Renal pelvis (tissue), 1 donor: ENCODE measurements at regions not wholly inside any gene's neighbourhood (a gene's known extent, or its start where the extent isn't known, plus 50 kb on each side); places are given as distances from the start of the nearest gene placed in this dataset.
A peak's percentile ranks its signal among the peaks of the same experiment; 100 is the strongest.

Source experiments
- DNase-seq: peaks from one replicate; pipeline ENCODE4 v3.0.0-alpha.2; 2013

DNA sequence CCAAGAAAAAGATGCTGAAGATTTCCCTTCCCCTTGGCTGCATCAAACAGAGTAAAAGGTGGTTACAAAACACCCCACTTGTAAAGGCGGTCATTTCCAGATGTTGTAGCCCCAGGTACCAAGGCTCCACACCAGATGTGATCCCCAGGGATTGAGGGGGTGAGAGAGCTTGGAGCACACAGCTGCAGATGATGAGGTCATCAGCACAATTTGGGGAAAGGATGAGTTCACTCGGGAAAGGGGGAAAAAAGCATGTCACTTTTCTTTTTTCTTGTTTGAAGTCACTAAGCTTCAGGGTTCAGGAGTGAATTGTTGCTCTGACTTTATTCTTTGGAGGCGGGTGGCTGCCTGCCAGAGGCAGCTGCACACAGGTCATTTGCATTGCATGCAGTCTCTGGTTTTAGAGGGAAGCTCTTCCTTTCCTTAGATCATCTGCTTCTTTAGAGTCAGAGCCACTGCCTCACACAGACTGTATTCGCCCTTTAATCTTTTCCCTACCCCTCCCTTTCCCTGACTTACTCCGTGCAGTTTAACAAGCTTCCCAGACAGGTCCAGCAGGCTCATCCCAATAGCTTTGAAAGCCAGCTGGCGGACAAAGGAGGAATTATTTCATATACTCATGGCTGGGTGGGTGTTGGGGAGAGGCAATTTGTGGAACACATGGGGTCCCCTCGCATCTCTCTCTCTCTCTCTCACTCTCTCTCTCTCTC is 409.3 kb upstream of the SLC24A2 start:
- DNase-seq, result no peak

DNA sequence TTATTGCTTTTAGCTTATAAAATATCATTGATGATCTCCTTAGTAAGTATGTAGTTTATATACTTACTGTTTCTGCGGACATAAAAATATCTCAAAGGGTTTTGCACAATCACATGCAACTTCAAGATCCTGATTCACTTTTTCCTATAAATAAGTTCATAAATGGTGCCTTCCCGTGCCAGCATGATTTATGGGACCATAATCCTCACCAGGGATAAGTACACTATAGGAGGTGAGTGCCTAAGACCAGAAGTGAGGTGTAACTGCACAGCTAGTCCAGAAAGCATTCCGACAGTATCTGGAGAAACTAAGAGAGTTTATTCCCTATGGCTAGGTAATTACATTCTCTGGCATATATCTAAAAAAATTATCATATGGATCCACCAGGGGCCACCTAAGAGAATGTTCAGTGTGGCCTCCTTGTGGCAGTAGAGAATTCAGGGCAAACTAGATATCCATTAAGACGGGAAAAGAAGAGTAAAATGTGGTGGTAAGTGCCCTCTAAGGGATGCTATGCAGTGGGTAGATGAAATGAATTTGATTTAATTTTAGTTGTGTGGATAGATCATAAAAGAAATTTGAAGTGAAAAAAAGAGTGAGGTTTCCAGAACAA is 402.5 kb upstream of the SLC24A2 start:
- DNase-seq, result no peak

DNA sequence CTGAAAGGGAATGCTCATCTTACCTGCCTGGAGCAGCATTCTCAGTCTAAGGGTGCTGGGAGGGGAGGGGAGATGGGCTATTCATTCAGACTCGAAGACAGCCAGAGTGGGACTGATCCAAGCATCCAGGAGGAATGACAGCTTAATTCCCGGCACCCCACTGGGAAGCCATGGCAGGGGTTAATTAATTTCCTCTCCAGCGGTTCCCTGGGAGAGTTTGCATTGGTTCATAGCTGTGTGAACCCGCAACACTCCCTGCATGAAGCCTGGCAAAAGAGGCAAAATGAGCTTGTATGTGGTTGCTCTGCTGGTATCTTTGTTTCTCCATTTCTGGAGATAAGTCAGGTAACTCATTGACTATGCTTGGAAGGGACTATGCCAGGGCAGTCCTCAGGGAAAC is 401.0 kb upstream of the SLC24A2 start:
- DNase-seq, result no peak

DNA sequence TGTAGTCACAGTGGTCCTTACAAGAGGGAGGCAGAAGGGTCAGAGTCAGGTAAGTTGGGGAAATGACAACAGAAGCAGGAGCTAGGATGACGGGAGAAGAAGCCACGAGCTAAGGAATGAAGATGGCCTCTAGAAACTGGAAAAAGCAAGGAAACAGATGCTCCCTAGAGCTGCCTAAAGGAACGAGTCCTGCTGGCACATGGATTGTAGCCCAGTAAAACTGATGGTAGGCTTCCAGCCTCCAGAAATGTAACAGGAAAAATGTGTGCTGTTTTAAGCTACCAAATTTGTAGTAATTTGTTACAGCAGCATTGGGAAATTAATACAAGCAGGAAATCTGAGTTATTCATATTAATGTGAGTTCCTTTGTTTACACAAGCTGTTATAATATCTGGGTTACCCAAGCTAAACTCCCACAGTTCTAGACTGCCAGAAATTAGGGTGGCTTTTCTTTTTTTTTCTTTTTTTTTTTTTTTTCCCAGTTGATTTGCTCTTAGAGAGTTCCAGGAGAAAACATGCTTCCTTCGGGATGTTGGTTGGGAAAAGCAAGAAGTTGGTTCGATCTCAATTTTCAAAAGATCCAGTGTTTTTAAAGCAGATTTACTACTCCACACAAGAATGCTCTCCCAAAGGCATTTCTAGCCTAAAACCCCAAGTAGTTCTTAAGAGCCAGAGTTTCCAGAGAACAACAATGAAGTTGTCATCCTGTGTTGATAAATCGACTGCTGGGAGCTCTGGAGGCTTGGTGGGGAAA is 400.0 kb upstream of the SLC24A2 start:
- no peak for DNase-seq

DNA sequence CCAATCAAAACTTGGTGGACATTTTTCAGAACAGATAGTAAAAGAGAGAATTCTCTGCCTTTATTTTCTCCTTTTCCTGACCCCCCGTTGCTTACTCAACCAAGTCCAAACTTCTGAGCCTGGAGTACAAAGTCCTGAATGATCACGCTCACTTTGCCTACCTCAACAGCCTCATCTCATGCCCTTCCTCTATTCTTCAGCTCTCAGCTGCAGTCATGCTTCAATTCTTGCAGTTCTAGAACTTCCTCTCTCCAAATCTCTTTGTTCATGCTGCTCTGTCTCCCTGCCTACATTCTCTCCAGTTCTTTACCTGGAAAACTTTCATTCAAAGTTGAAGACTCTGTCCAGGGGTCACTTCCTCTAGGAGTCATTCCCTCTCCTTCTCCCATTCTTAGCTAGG is 398.5 kb upstream of the SLC24A2 start:
- no peak for DNase-seq

DNA sequence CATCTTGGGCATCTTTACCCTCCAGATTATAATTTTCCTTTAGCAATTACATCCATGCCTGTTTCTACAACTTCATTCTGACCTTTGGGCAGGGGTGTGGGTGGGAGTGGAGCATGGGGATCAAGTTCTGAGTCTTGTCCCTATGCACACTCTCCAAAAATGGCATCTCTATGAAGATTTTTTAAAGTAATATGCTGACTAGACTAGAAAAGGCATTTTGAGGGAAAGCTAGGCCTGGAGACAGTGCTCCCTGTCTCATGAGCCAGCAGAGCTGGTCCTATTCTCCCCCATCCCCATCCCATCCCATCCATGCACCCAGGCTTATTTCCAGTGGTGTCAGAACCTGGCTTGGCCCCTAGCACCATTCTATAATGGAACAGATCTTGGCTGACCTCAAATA is 398.0 kb upstream of the SLC24A2 start:
- no peak for DNase-seq

DNA sequence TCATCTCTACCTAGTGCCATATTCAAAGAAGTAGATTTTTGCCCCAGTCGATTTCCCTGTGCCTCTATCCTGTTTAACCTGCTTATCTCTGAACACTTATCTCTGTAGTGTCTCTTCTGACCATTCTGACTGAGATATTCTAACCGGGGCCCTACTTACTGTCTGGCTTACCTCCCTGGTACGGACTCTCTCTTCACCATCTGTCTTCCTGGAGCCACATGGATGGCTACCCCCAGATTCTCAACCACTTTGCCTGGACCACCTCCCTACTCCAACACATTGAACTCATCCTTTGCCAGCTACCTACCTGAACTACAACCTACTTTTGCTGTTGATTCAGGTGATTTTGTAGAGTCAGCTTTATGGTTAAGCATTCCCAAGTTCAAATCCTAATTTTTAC is 397.4 kb upstream of the SLC24A2 start:
- DNase-seq, result no peak

DNA sequence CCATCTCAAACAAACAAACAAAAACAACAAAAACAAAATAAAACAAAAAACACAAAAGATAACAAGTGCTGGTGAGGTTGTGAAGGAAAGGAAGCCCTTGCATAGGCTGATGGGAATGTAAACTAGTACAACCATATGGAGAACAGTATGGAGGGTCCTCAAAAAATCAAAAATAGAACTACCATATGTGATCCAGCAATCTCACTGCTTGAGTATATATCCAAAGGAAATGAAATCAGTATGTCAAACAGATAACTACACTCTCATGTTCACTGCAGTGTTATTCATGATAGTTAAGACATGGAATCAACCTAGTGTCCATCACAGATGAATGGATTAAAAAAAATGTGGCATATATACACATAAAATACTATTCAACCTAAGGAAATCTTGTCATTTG is 395.7 kb upstream of the SLC24A2 start:
- no peak for DNase-seq

DNA sequence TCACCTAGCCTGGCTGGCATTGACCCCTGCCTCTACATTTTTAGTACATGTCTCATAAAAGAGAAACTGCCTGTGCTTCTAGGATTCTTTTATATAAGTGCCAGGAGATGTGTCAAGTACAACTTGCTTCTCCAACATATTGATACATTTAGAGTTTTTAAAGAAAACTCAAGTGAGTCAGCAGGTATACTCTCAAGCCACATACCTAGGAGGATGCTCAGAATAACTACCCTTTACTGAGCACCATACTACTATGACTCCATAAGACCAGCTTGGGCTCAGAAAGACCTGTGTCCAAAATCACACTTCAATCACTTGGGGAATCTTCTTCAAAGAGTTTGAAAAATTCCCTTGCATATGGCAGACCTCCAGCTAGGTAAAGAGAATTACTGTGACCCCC is 389.8 kb upstream of the SLC24A2 start:
- DNase-seq, result no peak

DNA sequence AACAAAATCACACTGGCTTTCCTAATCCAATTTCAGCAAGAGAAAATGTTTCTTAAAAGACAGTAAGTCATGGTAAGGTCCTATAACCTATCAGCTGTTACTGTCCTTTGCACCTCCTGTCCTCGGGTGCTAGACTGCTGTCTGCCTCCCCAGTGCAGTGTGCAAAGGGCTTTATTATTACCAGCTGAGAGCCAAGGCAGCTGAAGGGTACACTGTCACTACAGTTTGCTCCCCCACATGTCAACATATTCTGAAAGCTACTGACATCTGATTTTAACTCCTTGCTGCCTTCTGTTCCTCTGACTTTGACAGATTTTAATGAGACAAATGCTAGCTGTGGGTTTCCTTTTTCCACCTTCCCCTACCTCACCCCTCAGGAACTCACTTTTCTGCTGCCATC is 389.4 kb upstream of the SLC24A2 start:
- no peak for DNase-seq

DNA sequence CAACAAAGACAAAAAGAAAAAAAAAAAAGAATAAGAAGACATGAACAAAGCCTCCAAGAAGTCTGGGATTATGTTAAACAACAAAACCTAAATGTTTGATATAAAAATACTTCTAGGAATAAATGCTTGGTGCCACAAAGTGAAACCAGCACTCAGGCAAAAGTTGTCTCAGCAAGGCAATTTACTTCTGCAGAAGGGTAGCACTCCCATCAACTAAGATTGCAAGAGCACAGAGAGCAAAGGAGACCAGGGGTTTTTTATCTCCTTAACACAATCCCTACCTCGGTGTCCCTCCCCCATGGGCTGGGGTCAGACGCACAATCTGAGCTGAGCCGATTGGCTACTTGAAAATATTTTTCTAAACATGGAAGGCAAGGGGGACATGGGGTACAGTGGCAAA is 381.3 kb upstream of the SLC24A2 start:
- DNase-seq, result no peak

DNA sequence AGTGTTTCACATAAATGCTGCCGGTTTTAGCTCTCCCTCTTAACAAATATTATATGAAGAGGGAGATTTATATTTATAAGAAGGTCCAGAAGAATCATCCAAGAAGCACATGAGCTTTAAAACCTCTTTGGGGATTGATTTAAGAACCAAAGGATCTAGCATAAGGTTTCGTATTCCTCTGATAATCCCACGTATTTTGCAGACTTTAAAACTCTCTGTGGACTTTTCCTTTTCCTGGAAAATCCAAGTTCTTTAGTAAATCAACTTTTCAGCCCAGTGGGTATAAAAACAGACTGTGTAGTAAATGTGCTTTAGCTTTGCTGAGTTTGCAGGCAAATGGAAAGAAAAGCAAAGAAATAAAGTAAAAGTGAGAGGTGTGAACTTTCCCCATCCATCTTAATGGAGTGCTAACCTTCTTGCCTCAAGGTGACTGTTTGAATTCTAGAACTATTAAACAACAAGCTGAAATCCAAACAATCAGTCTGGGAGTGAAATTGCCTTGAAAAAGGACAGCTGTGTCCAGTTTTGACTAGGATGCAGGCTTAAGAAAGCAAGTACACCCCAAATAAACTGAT is 363.4 kb upstream of the SLC24A2 start:
- DNase-seq, result peak; percentile 50

DNA sequence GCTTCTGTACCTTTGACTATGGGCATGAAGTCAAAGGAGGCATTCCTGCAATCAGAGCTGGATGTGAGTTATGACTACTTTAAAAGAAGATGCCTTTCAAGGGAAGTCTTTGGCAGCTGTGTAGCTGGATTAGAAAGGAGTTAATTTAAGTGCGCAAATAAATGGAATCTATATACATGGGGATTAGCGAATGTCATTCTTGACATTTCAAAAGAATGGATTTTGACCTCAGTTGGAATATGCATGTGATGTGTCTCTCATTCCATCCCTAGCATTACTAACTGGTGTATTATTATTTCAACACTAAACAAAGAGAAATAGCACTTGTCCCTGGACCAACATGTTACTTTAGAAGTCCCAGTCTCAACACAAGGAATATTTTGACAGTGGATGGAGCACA is 359.6 kb upstream of the SLC24A2 start:
- DNase-seq, result no peak

DNA sequence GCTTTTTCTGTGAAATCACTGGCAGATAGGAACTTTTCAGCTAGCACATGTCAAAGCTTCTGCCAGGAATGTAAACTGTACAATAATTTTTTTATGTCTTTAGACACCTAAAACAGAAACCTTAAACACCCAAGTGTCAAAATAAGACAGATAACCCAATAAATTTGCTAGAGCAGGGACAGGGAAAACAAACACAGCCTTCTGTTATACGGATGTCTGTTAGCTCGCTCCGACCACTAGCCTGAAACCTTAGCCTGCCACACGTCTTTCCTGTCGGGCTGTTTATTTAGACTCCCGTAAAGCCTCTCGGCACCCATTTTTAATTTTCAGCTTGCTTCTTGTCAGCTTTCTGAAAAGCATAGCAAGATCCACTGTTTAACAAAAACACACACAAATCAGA is 355.4 kb upstream of the SLC24A2 start:
- peak; percentile 33 for DNase-seq

DNA sequence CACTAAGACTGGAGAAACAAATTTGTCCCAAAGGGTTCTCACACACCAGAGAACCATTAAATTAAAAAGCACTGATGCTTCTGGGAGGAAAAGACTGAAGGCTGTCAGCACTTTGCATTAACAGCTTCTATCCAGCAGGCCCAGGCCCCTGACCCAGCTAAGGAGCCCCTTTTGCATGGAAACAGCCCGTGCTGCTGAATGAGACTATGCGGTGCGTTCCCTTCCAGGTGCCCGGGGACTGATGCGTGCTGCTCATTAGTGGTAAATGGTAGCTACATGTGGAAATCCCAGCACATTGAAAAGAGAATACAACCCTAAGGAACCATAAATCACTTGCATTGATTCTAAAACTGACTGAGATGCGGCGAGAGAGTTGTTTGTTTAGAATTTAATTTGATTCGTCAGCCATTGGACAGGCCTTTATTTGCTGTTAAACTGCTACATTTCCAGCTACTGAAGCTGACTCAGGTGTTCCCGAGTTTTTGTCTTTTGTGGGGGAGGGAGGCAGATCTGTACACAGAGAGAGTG is 351.0 kb upstream of the SLC24A2 start:
- DNase-seq, result no peak

DNA sequence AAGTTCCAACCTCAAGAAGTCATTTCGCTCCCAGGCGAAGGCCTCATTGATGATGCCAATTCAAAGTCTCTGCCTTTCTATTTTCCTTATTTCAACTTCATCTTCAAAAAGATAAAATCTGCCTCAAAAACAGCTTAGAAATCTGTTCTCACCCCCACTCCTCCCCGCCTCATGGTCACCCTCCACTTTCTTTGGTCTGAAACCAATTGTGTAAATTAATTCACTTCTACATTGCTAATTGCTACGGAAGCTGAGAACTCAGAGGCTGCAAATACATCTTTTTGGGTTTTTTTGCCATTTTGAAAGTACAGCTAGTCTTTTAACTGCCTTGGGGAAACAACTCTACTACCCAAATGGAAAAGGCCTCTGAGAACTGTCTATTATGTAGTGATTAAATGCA is 350.0 kb upstream of the SLC24A2 start:
- no peak for DNase-seq

DNA sequence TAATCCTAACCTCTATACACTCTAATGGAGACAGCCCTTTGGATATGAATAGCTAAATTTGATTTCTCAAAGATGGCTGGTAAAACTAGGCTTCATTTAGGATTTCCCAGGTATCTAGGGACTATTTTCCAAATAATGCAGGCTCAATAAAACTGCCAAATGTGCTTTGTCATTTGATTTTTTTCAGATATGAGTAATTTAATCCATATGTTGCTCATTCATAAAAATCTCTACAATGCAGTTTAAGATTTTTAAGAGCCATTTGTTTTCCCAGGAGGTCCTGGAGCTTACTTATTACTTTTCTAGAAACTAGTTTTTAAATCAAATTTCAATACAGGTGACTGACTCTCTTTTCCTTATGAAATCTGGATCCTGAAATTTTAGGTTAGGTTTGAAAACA is 349.3 kb upstream of the SLC24A2 start:
- no peak for DNase-seq

DNA sequence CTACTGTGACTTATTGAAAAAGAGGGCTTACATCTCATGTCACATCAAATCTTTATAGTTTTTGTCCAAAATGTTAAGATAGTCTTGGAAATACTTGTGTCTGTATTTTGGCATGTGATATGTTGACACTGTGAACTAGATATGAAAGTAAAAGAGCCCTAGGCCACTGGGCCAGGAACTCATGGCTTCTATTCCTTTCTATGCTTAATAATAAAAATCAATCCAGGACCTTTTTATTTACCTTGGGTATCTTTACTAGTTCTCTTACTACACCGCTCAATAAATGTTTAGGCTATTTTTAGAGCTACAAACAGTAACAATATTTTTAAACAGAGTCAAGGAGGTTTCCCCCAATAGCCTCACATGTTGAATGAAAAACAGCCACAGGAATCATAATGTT is 348.6 kb upstream of the SLC24A2 start:
- DNase-seq, result no peak

DNA sequence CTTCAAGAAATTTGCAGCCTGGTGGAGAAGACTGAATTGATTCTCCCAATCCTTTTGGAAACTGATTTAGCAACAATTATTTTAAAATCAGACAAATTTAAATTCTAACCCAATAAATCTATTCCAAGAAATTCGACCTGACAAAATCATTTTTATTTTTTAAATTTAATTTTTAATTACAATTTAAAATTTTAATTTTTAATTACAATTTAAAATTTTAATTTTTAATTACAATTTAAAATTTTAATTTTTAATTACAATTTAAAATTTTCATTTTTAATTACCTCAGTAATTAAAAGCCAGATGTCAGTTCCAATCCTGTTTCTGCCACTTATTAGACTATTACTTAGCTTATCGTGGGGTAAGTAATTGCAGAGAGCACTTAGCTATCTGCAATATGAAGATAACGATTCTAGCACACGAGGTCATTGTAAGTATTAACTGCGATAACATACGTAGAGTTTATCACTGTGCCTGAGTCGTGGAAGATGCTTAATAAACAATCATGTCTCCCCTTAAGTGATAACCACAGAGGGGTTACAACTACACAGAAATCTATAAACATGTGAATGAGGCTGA is 346.4 kb upstream of the SLC24A2 start:
- no peak for DNase-seq

DNA sequence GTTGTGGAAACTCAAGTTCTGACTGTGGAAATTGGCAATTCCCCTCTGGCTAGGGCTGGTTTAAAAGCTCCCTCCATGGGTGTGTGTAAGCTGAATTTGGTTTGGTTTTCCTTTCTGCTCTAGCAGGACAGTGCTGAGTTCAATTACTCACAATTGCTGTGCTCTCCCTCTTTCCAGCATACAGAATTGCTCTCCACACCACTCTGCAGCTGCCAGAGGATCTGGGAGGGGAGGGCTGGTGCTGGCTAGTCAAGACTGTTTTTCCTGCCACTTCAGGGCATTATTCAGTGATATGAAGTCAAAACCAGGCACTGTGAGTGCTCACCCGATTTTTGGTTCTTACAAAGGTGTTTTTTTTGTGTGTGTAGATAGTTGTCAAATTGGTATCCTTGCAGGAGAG is 336.9 kb upstream of the SLC24A2 start:
- no peak for DNase-seq

DNA sequence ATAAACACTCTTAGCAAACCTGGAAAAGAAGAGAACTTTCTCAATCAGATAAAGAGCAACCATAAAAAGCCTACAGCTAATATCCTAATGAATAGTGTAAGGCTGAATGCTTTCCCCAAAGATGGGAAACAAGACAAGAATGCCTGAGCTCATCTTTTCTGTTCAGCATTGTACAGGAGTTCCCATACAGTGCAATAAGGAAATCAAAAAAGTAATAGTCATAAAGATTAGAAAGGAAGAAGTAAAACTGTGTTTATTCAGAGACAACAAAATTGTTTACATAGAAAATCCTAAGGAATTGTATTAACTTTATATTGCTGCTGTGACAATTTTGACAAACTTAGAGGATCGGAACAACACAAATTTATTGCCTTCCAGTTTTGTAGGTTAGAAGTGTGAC is 330.7 kb upstream of the SLC24A2 start:
- DNase-seq, result no peak

DNA sequence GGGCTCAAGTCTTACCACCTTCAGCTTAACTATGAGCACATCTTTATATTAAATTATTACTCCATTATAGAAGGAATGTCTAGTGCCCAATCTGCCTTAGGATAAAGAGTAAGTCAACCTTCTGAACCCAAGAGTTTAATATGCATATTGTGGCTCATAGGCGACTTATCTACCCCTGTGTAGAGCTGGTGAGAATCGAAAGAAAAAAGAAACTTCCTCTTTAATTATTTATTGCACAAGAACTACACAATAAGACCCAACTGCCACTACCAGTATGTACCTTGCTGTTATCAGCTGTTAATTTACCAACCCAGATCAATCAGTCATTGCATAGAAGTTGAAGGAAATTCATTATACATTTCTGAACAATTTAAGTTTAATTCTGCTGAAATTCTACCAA is 329.1 kb upstream of the SLC24A2 start:
- DNase-seq, result no peak

DNA sequence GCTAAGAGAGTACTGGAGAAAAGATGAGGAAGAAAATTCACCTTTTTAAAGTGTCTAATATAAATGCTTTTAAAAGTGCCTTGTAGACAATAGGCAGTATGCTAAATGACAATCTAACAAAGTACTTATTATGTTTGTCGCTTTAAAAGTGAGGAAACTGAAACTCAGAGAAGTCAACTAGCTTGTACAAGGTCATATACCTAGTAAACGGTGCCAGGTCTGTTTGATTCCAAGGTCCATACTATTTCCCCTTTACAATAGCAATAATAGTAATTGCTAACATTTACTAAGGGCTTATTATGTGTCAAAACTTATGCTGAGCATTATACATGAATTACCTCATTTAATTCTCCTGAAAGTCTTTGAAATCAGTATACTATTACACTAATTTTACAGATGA is 328.6 kb upstream of the SLC24A2 start:
- DNase-seq, result no peak
